Tibial artery (tissue), 4 donors: ENCODE measurements at regions not wholly inside any gene's neighbourhood (a gene's known extent, or its start where the extent isn't known, plus 50 kb on each side); places are given as distances from the start of the nearest gene placed in this dataset.

ENCODE experiments used
- DNase-seq, 2 donors: peaks; one replicate each; pipeline ENCODE4 v3.0.0-alpha.2; 2019
- H3K27ac ChIP-seq, 2 donors: fragments of 200-600 bp; sonication (generic) in 1 of 2; 1 replicate in 1 of 2; 2 replicates in 1 of 2; pipeline ENCODE4 v1.5.1; 2018 to 2019; ENCODE audit warnings: mild to moderate bottlenecking in 1 of 2
- H3K27me3 ChIP-seq, 2 donors: fragments of 200-600 bp; sonication (generic) in 1 of 2; one replicate each; pipeline versions ENCODE4 v1.5.1 to v1.6.0; 2016 to 2019
- H3K36me3 ChIP-seq, 3 donors: fragments of 200-600 bp; sonication (generic) in 2 of 3; one replicate each; pipeline ENCODE4 v1.5.1; 2016 to 2019; ENCODE audit warnings: mild to moderate bottlenecking in 2 of 3
- H3K4me1 ChIP-seq, 4 donors: fragments of 200-600 bp; sonication (generic) in 2 of 4; 1 replicate in 3 of 4; 2 replicates in 1 of 4; pipeline ENCODE4 v1.5.1; 2016 to 2019
- H3K4me3 ChIP-seq, 2 donors: fragments of 200-600 bp; sonication (generic) in 1 of 2; 1 replicate in 1 of 2; 2 replicates in 1 of 2; pipeline ENCODE4 v1.5.1; 2018 to 2019; ENCODE audit warnings: mild to moderate bottlenecking in 2 of 2
- H3K9me3 ChIP-seq, 3 donors: fragments of 200-600 bp; sonication (generic) in 1 of 3; one replicate each; pipeline ENCODE4 v1.5.1; 2016 to 2019
- intact Hi-C: fragments of 100-400 bp; cut with DNase I; formaldehyde crosslinking; loops from one replicate; pipeline ENCODE4 v1.15.0; 2023; ENCODE audit warnings: low total_unique reads
- TF ChIP-seq, protein P1 (sequence below), 2 experiments: fragments of 200-600 bp in 1 of 2; fragments of 450-650 bp in 1 of 2; IDR thresholded peaks; one replicate each; pipeline ENCODE4 v1.5.1; 2017 to 2019; ENCODE audit warnings: antibody characterized with exemption in 2 of 2, mild to moderate bottlenecking in 1 of 2, moderate library complexity in 1 of 2

DNA sequence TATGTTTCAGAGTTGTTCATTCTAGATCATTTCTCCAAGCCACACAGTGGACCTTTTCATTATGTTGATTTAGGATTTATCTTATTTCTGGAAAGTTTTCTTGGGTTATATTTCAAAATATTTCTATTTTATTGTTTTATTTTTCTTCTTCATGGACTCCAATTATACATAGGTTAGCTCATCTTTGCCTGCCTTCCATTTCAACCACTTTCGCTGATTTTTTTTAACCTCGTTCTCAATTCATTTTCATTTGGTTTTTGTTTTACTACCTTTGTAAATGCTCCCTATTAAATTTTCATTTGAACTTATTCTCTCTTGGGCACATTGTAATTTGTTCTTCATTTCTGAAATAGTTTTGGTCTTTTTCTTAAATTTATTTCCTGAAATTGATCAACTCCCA, 169.0 kb upstream of the PITX1 start:
- H3K4me1 ChIP-seq: peaks cover 0 to 4% (median under 1%) of the 10 kb centered on the region in 4 donors
- DNase-seq: no peak
- TF ChIP-seq, protein P1, sequence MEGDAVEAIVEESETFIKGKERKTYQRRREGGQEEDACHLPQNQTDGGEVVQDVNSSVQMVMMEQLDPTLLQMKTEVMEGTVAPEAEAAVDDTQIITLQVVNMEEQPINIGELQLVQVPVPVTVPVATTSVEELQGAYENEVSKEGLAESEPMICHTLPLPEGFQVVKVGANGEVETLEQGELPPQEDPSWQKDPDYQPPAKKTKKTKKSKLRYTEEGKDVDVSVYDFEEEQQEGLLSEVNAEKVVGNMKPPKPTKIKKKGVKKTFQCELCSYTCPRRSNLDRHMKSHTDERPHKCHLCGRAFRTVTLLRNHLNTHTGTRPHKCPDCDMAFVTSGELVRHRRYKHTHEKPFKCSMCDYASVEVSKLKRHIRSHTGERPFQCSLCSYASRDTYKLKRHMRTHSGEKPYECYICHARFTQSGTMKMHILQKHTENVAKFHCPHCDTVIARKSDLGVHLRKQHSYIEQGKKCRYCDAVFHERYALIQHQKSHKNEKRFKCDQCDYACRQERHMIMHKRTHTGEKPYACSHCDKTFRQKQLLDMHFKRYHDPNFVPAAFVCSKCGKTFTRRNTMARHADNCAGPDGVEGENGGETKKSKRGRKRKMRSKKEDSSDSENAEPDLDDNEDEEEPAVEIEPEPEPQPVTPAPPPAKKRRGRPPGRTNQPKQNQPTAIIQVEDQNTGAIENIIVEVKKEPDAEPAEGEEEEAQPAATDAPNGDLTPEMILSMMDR (IDR thresholded peaks at IDR 0.05): no peak
- intact Hi-C loops: no loop called here
- no peak overlapping the region for H3K27ac ChIP-seq
- H3K36me3 ChIP-seq: no peaks in the 10 kb centered on the region
- no peaks in the 10 kb centered on the region for H3K27me3 ChIP-seq
- H3K4me3 ChIP-seq: no peak overlapping the region
- H3K9me3 ChIP-seq: peaks cover 0 to 4% (median 0%) of the 10 kb centered on the region in 3 donors

DNA sequence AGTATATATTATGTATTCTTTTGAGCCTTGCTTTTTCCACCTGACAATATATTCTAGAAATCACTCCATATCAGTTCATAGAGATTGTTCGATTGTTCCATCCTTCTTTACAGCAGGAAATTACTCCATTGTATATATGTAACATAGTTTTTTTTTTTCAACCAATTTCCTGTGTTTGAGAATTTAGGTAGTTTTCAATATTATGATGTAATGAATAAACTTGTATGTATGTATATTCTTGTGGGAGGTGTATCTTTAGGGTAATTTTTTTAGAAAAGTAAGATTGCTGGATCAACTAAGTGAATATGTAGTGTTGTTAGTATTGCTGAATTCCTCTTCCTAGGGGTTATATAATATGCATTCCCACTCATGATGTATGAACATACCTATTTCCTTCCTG, 165.9 kb upstream of the PITX1 start:
- Histone ChIP-seq H3K4me1 (peaks cover 0 to 5% (median 2%) of the 10 kb centered on the region in 4 donors), H3K4me3 (no peak overlapping the region), H3K9me3 (peaks cover 0 to 4% (median 0%) of the 10 kb centered on the region in 3 donors), H3K36me3 (no peaks in the 10 kb centered on the region), H3K27me3 (no peaks in the 10 kb centered on the region), H3K27ac (no peak overlapping the region)
- TF ChIP-seq, protein P1 (IDR thresholded peaks at IDR 0.05): no peak
- intact Hi-C loops: loop anchor here (10.0 kb wide), 1 partner anchor 165 kb away; the partner anchor contains the start of gene PITX1
- DNase-seq: no peak

DNA sequence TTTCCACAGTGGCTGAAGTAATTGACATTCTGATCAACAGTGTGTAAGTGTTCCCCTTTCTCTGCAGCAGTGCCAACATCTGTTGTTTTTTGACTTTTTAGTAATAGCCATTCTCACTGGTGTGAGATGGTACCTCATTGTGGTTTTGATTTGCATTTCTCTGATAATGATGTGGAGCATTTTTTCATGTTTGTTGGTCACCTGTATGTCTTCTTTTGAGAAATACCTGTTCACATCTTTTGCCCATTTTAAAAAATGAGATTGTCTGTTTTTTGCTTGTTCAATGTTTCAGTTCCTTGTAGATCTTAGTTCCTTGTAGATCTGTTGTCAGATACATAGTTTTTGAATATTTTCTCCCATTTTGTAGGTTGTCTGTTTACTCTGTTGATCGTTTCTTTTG, 162.5 kb upstream of the PITX1 start:
- Histone ChIP-seq H3K36me3 (no peaks in the 10 kb centered on the region), H3K9me3 (no peaks in the 10 kb centered on the region), H3K27me3 (no peaks in the 10 kb centered on the region), H3K4me1 (peaks cover 0 to 12% (median 5%) of the 10 kb centered on the region in 4 donors), H3K27ac (no peak overlapping the region), H3K4me3 (no peak overlapping the region)
- TF ChIP-seq, protein P1 (IDR thresholded peaks at IDR 0.05): no peak
- DNase-seq: no peak
- intact Hi-C loops: loop anchor here (10.0 kb wide), 1 partner anchor 162 kb away; the partner anchor contains the start of gene PITX1

DNA sequence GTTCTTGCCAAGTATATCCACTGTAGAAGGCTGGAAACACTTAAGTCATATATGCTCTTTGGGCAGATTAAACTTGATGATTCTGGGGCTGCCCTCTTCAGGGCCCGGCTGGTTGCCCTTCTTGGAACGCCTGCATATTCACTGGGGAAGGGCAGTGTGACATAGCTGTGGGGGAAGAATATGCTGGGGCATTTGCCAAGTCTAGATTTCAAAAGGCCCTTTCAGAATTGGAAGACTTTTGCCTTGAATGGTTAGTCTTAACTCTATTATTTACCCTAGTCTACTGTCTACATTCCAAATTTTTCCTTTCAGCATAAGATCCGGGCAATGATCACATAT, 161.2 kb upstream of the PITX1 start:
- Histone ChIP-seq H3K9me3 (no peaks in the 10 kb centered on the region), H3K27ac (peak overlapping the region in 1 of 2 donors; percentile 17), H3K36me3 (no peaks in the 10 kb centered on the region), H3K27me3 (no peaks in the 10 kb centered on the region), H3K4me1 (peaks cover 0 to 20% (median 12%) of the 10 kb centered on the region in 4 donors), H3K4me3 (no peak overlapping the region)
- TF ChIP-seq, protein P1 (IDR thresholded peaks at IDR 0.05): no peak
- intact Hi-C loops: loop anchor here (10.0 kb wide), 1 partner anchor 160 kb away; the partner anchor contains the start of gene PITX1
- no peak for DNase-seq

DNA sequence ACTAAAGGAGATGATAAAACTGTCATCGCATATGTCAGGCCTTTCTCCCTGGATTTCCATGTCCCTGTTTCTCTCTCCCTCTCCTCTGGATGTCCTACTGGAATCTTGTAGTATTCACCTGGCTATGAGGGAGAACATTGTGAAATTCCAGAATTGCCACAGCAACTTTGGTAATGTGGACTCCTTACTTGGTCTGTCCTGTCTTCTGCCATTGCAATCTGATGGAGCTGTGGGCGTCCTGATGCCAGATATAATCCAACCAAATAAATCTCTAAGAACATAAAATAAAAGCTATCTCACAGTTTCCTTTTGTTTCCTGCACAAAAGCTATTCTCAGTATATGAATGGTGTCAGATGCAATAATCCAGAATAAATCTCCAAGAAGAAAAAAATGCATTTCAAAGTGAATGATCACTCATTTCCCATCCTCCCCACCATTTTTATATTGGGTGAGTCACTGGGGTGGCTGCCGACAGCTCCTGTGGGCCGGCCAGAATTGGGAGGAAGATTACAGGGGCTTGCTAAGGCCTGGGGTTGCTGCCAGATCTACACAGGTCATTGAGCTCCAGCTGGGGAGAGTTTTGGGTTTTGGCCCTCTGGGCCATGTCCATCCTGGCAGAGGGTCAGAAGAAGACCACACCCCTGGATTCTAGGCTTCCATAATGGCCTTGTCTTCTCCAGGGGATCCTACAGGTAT, 160.7 kb upstream of the PITX1 start:
- no peaks in the 10 kb centered on the region for H3K9me3 ChIP-seq
- intact Hi-C loops: loop anchor here (5.0 to 10.0 kb wide), 2 partner anchors 138 to 160 kb away; partner anchors contain the start of gene PITX1
- DNase-seq: no peak
- H3K36me3 ChIP-seq: no peaks in the 10 kb centered on the region
- H3K4me1 ChIP-seq: peaks cover 0 to 20% (median 12%) of the 10 kb centered on the region in 4 donors
- TF ChIP-seq, protein P1 (IDR thresholded peaks at IDR 0.05): no peak
- no peaks in the 10 kb centered on the region for H3K27me3 ChIP-seq
- peak overlapping the region in 1 of 2 donors; percentile 17 for H3K27ac ChIP-seq
- H3K4me3 ChIP-seq: no peak overlapping the region
